Neutrophil (primary cell): ENCODE measurements at regions not wholly inside any gene's neighbourhood (a gene's known extent, or its start where the extent isn't known, plus 50 kb on each side); places are given as distances from the start of the nearest gene placed in this dataset.

Experiments
- H3K27ac ChIP-seq: fragments of 200-600 bp; sonication (generic); 2 replicates; pipeline ENCODE4 v1.5.1; 2016; ENCODE audit warnings: mild to moderate bottlenecking, moderate library complexity
- H3K27me3 ChIP-seq: fragments of 200-600 bp; sonication (generic); 2 replicates; pipeline ENCODE4 v1.6.0; 2016; ENCODE audit warnings: mild to moderate bottlenecking
- H3K36me3 ChIP-seq: fragments of 200-600 bp; sonication (generic); 2 replicates; pipeline ENCODE4 v1.5.1; 2017
- H3K4me1 ChIP-seq, 2 experiments: fragments of 200-600 bp in 1 of 2; sonication (generic) in 1 of 2; 1 replicate in 1 of 2; 2 replicates in 1 of 2; pipeline versions ENCODE4 v1.5.1 to v1.6.1; 2013 to 2016; ENCODE audit warnings: low read depth in 1 of 2, low read length in 1 of 2, mild to moderate bottlenecking in 1 of 2, moderate library complexity in 1 of 2; ENCODE audit not compliant: control insufficient read depth in 1 of 2, insufficient read depth in 1 of 2
- H3K4me3 ChIP-seq, 2 experiments: fragments of 200-600 bp in 1 of 2; sonication (generic) in 1 of 2; 1 replicate in 1 of 2; 2 replicates in 1 of 2; pipeline ENCODE4 v1.5.1; 2013 to 2016; ENCODE audit warnings: low read depth in 1 of 2, low read length in 1 of 2, mild to moderate bottlenecking in 1 of 2, moderate library complexity in 1 of 2
- H3K9me3 ChIP-seq: fragments of 200-600 bp; sonication (generic); 2 replicates; pipeline ENCODE4 v1.5.1; 2016
- TF ChIP-seq, protein P1 (sequence below): fragments of 200-600 bp; sonication (generic); IDR thresholded peaks from 2 replicates; pipeline ENCODE4 v1.5.1; 2016; ENCODE audit warnings: antibody characterized with exemption

DNA sequence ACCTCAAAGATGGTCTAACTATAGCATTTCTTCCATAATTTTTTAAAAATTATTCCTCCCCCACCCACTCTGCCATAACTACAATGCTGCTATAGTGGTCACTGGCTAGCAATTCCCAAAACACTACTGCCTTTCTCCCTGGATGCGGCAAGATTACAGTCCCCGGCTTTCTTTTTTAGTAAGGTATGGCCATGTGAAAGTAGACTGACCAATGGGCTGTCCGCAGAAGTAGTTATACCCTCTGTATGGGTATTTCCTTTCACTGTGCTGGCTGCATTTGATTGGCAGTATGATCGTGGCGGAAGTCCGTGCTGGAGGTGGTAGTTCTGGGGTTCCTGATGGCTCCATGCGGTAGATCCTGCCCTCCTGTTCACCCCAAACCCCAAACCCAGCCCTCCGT, 166.0 kb downstream of the FBXO8 start:
- H3K36me3 ChIP-seq, result no peaks in the 10 kb centered on the region
- no peaks in the 10 kb centered on the region for H3K4me1 ChIP-seq
- H3K9me3 ChIP-seq, result no peaks in the 10 kb centered on the region
- TF ChIP-seq, protein P1, sequence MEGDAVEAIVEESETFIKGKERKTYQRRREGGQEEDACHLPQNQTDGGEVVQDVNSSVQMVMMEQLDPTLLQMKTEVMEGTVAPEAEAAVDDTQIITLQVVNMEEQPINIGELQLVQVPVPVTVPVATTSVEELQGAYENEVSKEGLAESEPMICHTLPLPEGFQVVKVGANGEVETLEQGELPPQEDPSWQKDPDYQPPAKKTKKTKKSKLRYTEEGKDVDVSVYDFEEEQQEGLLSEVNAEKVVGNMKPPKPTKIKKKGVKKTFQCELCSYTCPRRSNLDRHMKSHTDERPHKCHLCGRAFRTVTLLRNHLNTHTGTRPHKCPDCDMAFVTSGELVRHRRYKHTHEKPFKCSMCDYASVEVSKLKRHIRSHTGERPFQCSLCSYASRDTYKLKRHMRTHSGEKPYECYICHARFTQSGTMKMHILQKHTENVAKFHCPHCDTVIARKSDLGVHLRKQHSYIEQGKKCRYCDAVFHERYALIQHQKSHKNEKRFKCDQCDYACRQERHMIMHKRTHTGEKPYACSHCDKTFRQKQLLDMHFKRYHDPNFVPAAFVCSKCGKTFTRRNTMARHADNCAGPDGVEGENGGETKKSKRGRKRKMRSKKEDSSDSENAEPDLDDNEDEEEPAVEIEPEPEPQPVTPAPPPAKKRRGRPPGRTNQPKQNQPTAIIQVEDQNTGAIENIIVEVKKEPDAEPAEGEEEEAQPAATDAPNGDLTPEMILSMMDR, result no peak
- no peak overlapping the region for H3K27ac ChIP-seq
- H3K27me3 ChIP-seq, result peaks cover 62% of the 10 kb centered on the region
- no peak overlapping the region for H3K4me3 ChIP-seq

DNA sequence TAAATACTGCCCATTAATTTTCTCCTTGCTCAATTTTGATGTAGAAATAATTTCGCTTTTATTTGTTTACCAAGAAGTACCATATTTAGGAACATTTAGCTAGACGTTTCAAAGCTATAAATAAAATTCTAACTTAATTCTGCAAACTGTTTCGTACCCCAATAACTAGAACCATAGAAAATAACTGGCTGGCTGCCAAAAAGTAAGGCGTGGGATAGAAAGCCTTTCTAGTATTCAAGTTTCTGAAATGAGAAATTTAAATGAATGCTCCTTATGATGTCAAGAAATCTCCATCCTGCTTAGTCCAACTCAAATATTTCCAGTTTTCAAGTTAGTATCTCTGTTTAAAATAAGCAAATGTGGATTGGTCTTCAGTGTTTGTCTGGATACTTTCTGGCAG, 167.4 kb downstream of the FBXO8 start:
- Histone ChIP-seq H3K9me3 (no peaks in the 10 kb centered on the region), H3K4me1 (no peaks in the 10 kb centered on the region), H3K27me3 (peaks cover 48% of the 10 kb centered on the region), H3K36me3 (no peaks in the 10 kb centered on the region), H3K4me3 (no peak overlapping the region), H3K27ac (no peak overlapping the region)
- TF ChIP-seq, protein P1, result no peak

DNA sequence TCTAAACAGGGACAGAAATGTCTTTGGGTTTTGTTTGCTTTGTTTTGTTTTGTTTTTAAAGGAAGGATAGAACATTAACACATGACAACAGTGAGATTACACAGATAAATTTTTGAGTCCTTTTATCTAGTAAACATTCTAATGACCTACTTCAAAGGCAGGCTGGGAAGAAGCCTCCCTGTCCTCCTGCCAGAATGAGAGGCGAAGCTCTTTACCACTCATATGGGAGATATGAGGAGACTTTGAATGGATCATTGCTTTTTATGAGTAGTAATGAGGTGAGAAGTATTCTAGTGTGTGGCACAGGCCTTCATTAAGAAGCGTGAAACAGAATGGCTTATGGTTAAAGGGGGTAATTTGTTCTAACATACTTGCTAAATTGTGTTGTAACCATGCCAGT, 172.0 kb downstream of the FBXO8 start:
- peaks cover 43% of the 10 kb centered on the region for H3K27me3 ChIP-seq
- TF ChIP-seq, protein P1, result no peak
- no peak overlapping the region for H3K4me3 ChIP-seq
- H3K36me3 ChIP-seq, result no peaks in the 10 kb centered on the region
- H3K9me3 ChIP-seq, result no peaks in the 10 kb centered on the region
- H3K4me1 ChIP-seq, result no peaks in the 10 kb centered on the region
- H3K27ac ChIP-seq, result no peak overlapping the region

DNA sequence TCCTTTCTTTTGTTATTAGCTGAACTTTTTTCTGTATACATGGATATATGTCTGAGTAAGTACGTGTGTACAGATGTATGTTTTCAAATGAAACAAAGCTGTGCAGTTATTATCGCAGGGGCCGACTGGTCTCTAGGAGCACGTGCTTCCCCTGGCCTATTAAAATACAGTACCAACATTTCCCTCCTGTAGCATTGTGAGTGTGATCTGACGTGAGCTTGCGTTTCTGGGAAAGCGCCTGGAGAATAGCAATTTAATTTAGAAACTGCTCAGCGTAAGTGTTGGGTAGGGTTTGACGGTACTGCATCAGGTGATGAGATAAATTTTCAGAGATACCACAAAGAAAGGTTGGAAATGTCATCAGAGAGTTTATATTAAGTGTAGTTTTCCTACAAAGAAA, 173.3 kb downstream of the FBXO8 start:
- peaks cover 39% of the 10 kb centered on the region for H3K27me3 ChIP-seq
- H3K4me3 ChIP-seq, result no peak overlapping the region
- no peaks in the 10 kb centered on the region for H3K4me1 ChIP-seq
- H3K27ac ChIP-seq, result no peak overlapping the region
- no peaks in the 10 kb centered on the region for H3K9me3 ChIP-seq
- H3K36me3 ChIP-seq, result no peaks in the 10 kb centered on the region
- TF ChIP-seq, protein P1, result no peak

DNA sequence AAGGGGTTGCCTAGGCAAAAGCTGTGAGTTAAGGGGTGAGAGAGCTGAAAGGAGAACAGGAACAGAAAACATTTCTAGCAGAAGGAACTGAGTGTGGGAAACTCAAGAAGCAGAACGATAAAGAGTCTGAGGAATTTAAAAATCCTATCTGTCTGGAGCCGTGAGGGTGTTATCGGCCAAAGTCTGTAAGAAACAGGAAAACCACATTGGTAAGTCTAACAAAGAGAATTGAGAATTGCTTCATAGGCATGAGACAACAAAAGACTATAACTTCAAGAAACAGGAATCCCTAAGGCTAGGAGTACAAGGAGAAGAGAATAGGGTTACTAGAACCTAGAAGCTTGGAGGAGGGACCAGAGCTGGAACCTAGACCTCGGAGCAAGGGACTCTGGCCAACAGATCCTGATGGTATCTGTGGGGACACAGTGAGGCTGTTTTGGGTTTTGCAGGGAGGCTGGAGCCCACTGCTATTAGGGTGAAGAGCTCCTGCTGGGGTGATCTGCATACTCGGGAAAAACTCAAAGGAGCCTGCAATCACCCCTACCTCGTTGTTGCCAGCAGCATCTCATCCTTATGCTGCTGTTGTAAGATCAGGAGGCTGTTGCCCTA, 175.6 kb downstream of the FBXO8 start:
- peaks cover 39% of the 10 kb centered on the region for H3K27me3 ChIP-seq
- H3K27ac ChIP-seq, result no peak overlapping the region
- H3K4me1 ChIP-seq, result no peaks in the 10 kb centered on the region
- no peak overlapping the region for H3K4me3 ChIP-seq
- no peaks in the 10 kb centered on the region for H3K9me3 ChIP-seq
- TF ChIP-seq, protein P1, result no peak
- H3K36me3 ChIP-seq, result no peaks in the 10 kb centered on the region

DNA sequence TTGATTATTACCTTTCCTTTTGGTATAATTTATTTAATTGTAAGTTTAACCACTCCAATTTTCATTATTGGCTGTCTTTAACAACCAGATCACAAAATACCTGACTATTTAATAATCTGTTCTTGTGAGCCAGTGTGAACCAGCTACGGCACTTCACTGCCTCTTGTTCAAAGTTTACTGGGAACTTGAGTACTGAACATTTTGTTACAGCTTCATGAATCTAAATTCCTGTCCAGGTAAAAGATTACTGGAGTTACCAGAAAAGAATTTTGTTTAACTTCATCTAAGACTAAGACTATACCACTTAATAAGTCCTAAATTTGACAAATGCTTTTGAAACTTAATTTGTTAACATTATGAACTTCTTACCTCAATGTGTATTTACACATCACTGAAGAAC, 178.3 kb downstream of the FBXO8 start:
- TF ChIP-seq, protein P1, result no peak
- no peaks in the 10 kb centered on the region for H3K9me3 ChIP-seq
- no peak overlapping the region for H3K4me3 ChIP-seq
- H3K27ac ChIP-seq, result no peak overlapping the region
- peaks cover 39% of the 10 kb centered on the region for H3K27me3 ChIP-seq
- H3K36me3 ChIP-seq, result no peaks in the 10 kb centered on the region
- no peaks in the 10 kb centered on the region for H3K4me1 ChIP-seq
